Natural killer cell (primary cell): ENCODE measurements at regions not wholly inside any gene's neighbourhood (a gene's known extent, or its start where the extent isn't known, plus 50 kb on each side); places are given as distances from the start of the nearest gene placed in this dataset.

Experiments
- ATAC-seq, 3 donors: fragments of 150-1000 bp in 2 of 3; fragments of 200-7000 bp in 1 of 3; cut with Tn5 transposase; 1 replicate in 1 of 3; 2 replicates in 2 of 3; pipeline ENCODE4 v1.10.0; 2021; ENCODE audit warnings: mild to moderate bottlenecking in 2 of 3, moderate library complexity in 2 of 3
- DNase-seq, 2 donors: peaks; one replicate each; pipeline versions ENCODE4 v3.0.0 to v3.0.0-alpha.2; 2013 to 2021; ENCODE audit warnings: mixed read lengths in 1 of 2
- H3K27ac ChIP-seq: one replicate; pipeline ENCODE4 v1.5.1; 2013; ENCODE audit warnings: mild to moderate bottlenecking, low read length
- H3K27me3 ChIP-seq: one replicate; pipeline ENCODE4 v1.6.1; 2013; ENCODE audit warnings: low read length; ENCODE audit not compliant: control insufficient read depth, insufficient read depth
- H3K36me3 ChIP-seq: one replicate; pipeline ENCODE4 v1.6.1; 2013; ENCODE audit warnings: low read length; ENCODE audit not compliant: control insufficient read depth, insufficient read depth
- H3K4me1 ChIP-seq: one replicate; pipeline ENCODE4 v1.6.1; 2013; ENCODE audit warnings: low read length; ENCODE audit not compliant: control insufficient read depth, insufficient read depth
- H3K4me3 ChIP-seq: one replicate; pipeline ENCODE4 v1.5.1; 2013; ENCODE audit warnings: low read length
- H3K9me3 ChIP-seq: one replicate; pipeline ENCODE4 v1.6.1; 2013; ENCODE audit warnings: low read length; ENCODE audit not compliant: control insufficient read depth, insufficient read depth
- H3K27ac Mint-ChIP-seq, 2 donors: one replicate each; pipeline ENCODE4 v1.8.0; 2022; ENCODE audit warnings: mild to moderate bottlenecking in 2 of 2, mixed read lengths in 2 of 2, moderate library complexity in 1 of 2
- H3K27me3 Mint-ChIP-seq, 2 donors: one replicate each; pipeline ENCODE4 v1.8.0; 2022; ENCODE audit warnings: low read depth in 2 of 2, mixed read lengths in 2 of 2
- H3K36me3 Mint-ChIP-seq: one replicate; pipeline ENCODE4 v1.8.0; 2022; ENCODE audit warnings: mixed read lengths
- H3K4me1 Mint-ChIP-seq, 2 donors: one replicate each; pipeline ENCODE4 v1.8.0; 2022; ENCODE audit warnings: mixed read lengths in 2 of 2
- H3K4me3 Mint-ChIP-seq: one replicate; pipeline ENCODE4 v1.8.0; 2022; ENCODE audit warnings: mild to moderate bottlenecking, moderate library complexity, mixed read lengths
- H3K9me3 Mint-ChIP-seq, 2 donors: one replicate each; pipeline ENCODE4 v1.8.0; 2022; ENCODE audit warnings: mixed read lengths in 2 of 2
- CTCF ChIP-seq: fragments of 200-600 bp; IDR thresholded peaks from one replicate; pipeline ENCODE4 v1.8.0; 2022; ENCODE audit warnings: antibody characterized with exemption
- WGBS: methylation state at CpG from one replicate; pipeline ENCODE4 v1.1.7; 2013; ENCODE audit warnings: missing lambda C conversion rate; ENCODE audit not compliant: insufficient coverage; 5-methylcytosine and 5-hydroxymethylcytosine counted together
- intact Hi-C: fragments of 100-400 bp; cut with micrococcal nuclease; formaldehyde crosslinking; loops from one replicate; pipeline ENCODE4 v1.14.2; 2022

GRCh38 chr19:30708416-30709178 lies 336.4 kb downstream of the ZNF536 start:
- H3K27ac ChIP-seq: no peak overlapping the region
- no peak overlapping the region for H3K4me3 ChIP-seq
- H3K27me3 Mint-ChIP-seq: peaks cover 6 to 14% of the 10 kb centered on the region in 2 donors
- H3K4me3 Mint-ChIP-seq: no peak overlapping the region
- H3K9me3 ChIP-seq: no peaks in the 10 kb centered on the region
- no peak for TF ChIP-seq CTCF
- ATAC-seq: no peak
- no peak for DNase-seq
- WGBS: 90% methylated on average over 11 of the region's 11 CpGs
- no peak overlapping the region for H3K27ac Mint-ChIP-seq
- H3K4me1 Mint-ChIP-seq: no peaks in the 10 kb centered on the region
- no peaks in the 10 kb centered on the region for H3K27me3 ChIP-seq
- no peaks in the 10 kb centered on the region for H3K9me3 Mint-ChIP-seq
- no peaks in the 10 kb centered on the region for H3K36me3 ChIP-seq
- intact Hi-C loops: no loop called here
- H3K36me3 Mint-ChIP-seq: no peaks in the 10 kb centered on the region
- H3K4me1 ChIP-seq: no peaks in the 10 kb centered on the region

GRCh38 chr19:30704771-30705330 lies 332.7 kb downstream of the ZNF536 start:
- Mint-ChIP-seq H3K36me3 (no peaks in the 10 kb centered on the region), H3K4me3 (no peak overlapping the region), H3K27ac (no peak overlapping the region), H3K9me3 (no peaks in the 10 kb centered on the region), H3K4me1 (no peaks in the 10 kb centered on the region), H3K27me3 (peaks cover 0 to 7% of the 10 kb centered on the region in 2 donors)
- H3K36me3 ChIP-seq: no peaks in the 10 kb centered on the region
- intact Hi-C loops: no loop called here
- H3K27me3 ChIP-seq: no peaks in the 10 kb centered on the region
- 95% methylated on average over 3 of the region's 4 CpGs for WGBS
- no peak overlapping the region for H3K27ac ChIP-seq
- H3K4me1 ChIP-seq: no peaks in the 10 kb centered on the region
- DNase-seq (no peak), ATAC-seq (no peak)
- no peaks in the 10 kb centered on the region for H3K9me3 ChIP-seq
- TF ChIP-seq CTCF: no peak
- H3K4me3 ChIP-seq: no peak overlapping the region

- no peak for TF ChIP-seq CTCF
- Mint-ChIP-seq H3K27ac (no peak overlapping the region), H3K4me3 (no peak overlapping the region), H3K4me1 (no peaks in the 10 kb centered on the region), H3K27me3 (peaks cover 0 to 4% of the 10 kb centered on the region in 2 donors), H3K9me3 (no peaks in the 10 kb centered on the region), H3K36me3 (no peaks in the 10 kb centered on the region)
- Histone ChIP-seq H3K4me1 (no peaks in the 10 kb centered on the region), H3K9me3 (no peaks in the 10 kb centered on the region), H3K27me3 (no peaks in the 10 kb centered on the region), H3K4me3 (no peak overlapping the region), H3K27ac (no peak overlapping the region), H3K36me3 (no peaks in the 10 kb centered on the region)
- ATAC-seq: no peak
- no peak for DNase-seq
- 79% methylated on average over 4 of the region's 4 CpGs for WGBS
- intact Hi-C loops: no loop called here
Measured at GRCh38 chr19:30703645-30704044, 331.5 kb downstream of the ZNF536 start.

GRCh38 chr19:30701178-30701577 lies 329.0 kb downstream of the ZNF536 start:
- H3K27ac Mint-ChIP-seq: no peak overlapping the region
- no peaks in the 10 kb centered on the region for H3K36me3 ChIP-seq
- H3K27me3 Mint-ChIP-seq: no peaks in the 10 kb centered on the region

More at GRCh38 chr19:30701178-30701577, 329.0 kb downstream of the ZNF536 start:
- H3K4me3 Mint-ChIP-seq: no peak overlapping the region
- intact Hi-C loops: no loop called here
- TF ChIP-seq CTCF: no peak
- no peak overlapping the region for H3K27ac ChIP-seq
- no peaks in the 10 kb centered on the region for H3K9me3 ChIP-seq
- DNase-seq (no peak), ATAC-seq (no peak)
- no peaks in the 10 kb centered on the region for H3K4me1 Mint-ChIP-seq
- no peaks in the 10 kb centered on the region for H3K27me3 ChIP-seq
- WGBS: 87% methylated on average over 2 of the region's 2 CpGs
- no peaks in the 10 kb centered on the region for H3K36me3 Mint-ChIP-seq
- no peaks in the 10 kb centered on the region for H3K4me1 ChIP-seq
- H3K9me3 Mint-ChIP-seq: no peaks in the 10 kb centered on the region
- no peak overlapping the region for H3K4me3 ChIP-seq
